K562 (cell line): ENCODE measurements at regions not wholly inside any gene's neighbourhood (a gene's known extent, or its start where the extent isn't known, plus 50 kb on each side); places are given as distances from the start of the nearest gene placed in this dataset.

Experiments
- MXI1 ChIP-seq: IDR thresholded peaks from 2 replicates; pipeline ENCODE4 v1.6.1; 2011; ENCODE audit warnings: low read depth, mild to moderate bottlenecking, improper control_type of control experiment, low read length
- PTBP1 ChIP-seq: fragments of 200-400 bp; formaldehyde crosslinking; IDR thresholded peaks from 2 replicates; pipeline ENCODE4 v1.6.1; 2017; ENCODE audit warnings: low read depth, low read length
- TF ChIP-seq, protein P1 (sequence below), 2 experiments: fragments of 450-650 bp in 1 of 2; IDR thresholded peaks; 2 replicates each; pipeline ENCODE4 v1.6.1; 2011 to 2017; ENCODE audit warnings: low read depth in 2 of 2, antibody characterized with exemption in 1 of 2, borderline replicate concordance in 1 of 2, low read length in 1 of 2, mild to moderate bottlenecking in 1 of 2, mixed read lengths in 1 of 2; ENCODE audit not compliant: control insufficient read depth in 1 of 2
- TF ChIP-seq, protein P2 (sequence below), 2 experiments: fragments of 450-650 bp in 1 of 2; sonication (generic) in 1 of 2; formaldehyde crosslinking in 1 of 2; IDR thresholded peaks in 1 of 2; conservative IDR thresholded peaks in 1 of 2; 2 replicates each; pipeline versions ENCODE4 v1.6.1 to v1.8.1; 2016 to 2023; ENCODE audit warnings: mild to moderate bottlenecking in 2 of 2, moderate library complexity in 2 of 2, inconsistent platforms in 1 of 2, missing genetic modification reagents in 1 of 2
- TF ChIP-seq, protein P3 (sequence below): fragments of 450-650 bp; IDR thresholded peaks from 2 replicates; pipeline ENCODE4 v1.6.1; 2016; ENCODE audit warnings: low read depth
- TF ChIP-seq, protein P4 (sequence below): sonication (generic); formaldehyde crosslinking; IDR thresholded peaks from 2 replicates; pipeline ENCODE4 v1.9.0; 2022; ENCODE audit warnings: mild to moderate bottlenecking, missing genetic modification reagents
- TF ChIP-seq, protein P5 (sequence below): fragments of 250-450 bp; sonication (Bioruptor Pico); IDR thresholded peaks from 2 replicates; pipeline ENCODE4 v1.4.0; 2020

DNA sequence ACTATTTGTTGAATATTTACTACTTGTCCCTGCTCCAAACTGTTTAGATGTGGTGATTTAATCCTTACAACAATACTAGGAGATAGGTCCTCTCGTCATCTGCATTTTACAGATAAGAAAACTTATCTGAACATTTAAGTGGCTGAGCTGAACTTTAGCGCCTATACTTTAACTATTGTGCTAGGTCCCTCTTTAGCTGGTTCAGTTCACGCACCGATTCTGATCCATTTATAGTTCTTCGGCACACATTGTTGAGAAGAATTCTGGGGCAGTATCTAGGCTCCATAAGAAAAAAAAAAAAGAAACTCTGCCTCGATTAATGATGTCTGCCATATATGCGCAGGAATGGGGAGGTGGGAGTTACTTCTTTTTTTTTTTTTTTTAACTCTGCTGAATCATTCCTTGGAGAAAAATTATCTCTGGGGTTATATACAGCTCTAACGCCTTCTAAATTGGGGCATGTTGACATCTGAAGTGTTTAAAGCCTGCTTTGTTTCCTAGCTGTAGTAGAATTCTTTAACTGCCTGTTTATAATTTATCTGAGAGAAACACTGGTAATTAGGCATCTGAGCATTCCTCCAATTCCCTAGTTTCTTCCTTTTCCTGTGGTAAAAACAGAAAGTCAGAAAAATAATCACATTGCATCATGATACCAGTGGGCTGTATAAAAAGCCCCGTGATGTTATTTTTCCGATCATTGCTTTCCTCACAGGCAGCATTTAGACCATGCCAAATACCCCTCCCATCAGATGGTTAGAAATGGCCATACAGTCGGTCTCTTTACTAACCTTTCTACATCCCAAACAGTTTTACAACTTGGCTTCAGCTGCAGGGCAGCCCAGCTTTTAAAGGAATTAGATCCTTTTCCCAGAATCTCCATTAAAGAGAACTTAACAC is 98.5 kb upstream of the KDM7A start (continued):
- TF ChIP-seq, protein P1, sequence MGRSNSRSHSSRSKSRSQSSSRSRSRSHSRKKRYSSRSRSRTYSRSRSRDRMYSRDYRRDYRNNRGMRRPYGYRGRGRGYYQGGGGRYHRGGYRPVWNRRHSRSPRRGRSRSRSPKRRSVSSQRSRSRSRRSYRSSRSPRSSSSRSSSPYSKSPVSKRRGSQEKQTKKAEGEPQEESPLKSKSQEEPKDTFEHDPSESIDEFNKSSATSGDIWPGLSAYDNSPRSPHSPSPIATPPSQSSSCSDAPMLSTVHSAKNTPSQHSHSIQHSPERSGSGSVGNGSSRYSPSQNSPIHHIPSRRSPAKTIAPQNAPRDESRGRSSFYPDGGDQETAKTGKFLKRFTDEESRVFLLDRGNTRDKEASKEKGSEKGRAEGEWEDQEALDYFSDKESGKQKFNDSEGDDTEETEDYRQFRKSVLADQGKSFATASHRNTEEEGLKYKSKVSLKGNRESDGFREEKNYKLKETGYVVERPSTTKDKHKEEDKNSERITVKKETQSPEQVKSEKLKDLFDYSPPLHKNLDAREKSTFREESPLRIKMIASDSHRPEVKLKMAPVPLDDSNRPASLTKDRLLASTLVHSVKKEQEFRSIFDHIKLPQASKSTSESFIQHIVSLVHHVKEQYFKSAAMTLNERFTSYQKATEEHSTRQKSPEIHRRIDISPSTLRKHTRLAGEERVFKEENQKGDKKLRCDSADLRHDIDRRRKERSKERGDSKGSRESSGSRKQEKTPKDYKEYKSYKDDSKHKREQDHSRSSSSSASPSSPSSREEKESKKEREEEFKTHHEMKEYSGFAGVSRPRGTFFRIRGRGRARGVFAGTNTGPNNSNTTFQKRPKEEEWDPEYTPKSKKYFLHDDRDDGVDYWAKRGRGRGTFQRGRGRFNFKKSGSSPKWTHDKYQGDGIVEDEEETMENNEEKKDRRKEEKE (IDR thresholded peaks at IDR 0.05; ENCODE audit: borderline replicate concordance in 1 of 2, control insufficient read depth in 1 of 2, low read depth in 2 of 2, low read length in 1 of 2) = no peak
- TF ChIP-seq, protein P2, sequence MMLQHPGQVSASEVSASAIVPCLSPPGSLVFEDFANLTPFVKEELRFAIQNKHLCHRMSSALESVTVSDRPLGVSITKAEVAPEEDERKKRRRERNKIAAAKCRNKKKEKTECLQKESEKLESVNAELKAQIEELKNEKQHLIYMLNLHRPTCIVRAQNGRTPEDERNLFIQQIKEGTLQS (IDR thresholded peaks at IDR 0.05) = peak; percentile 76
- TF ChIP-seq, protein P2 (CRISPR knock-in tag; conservative IDR thresholded peaks at IDR 0.05) = no peak
- TF ChIP-seq, protein P3, sequence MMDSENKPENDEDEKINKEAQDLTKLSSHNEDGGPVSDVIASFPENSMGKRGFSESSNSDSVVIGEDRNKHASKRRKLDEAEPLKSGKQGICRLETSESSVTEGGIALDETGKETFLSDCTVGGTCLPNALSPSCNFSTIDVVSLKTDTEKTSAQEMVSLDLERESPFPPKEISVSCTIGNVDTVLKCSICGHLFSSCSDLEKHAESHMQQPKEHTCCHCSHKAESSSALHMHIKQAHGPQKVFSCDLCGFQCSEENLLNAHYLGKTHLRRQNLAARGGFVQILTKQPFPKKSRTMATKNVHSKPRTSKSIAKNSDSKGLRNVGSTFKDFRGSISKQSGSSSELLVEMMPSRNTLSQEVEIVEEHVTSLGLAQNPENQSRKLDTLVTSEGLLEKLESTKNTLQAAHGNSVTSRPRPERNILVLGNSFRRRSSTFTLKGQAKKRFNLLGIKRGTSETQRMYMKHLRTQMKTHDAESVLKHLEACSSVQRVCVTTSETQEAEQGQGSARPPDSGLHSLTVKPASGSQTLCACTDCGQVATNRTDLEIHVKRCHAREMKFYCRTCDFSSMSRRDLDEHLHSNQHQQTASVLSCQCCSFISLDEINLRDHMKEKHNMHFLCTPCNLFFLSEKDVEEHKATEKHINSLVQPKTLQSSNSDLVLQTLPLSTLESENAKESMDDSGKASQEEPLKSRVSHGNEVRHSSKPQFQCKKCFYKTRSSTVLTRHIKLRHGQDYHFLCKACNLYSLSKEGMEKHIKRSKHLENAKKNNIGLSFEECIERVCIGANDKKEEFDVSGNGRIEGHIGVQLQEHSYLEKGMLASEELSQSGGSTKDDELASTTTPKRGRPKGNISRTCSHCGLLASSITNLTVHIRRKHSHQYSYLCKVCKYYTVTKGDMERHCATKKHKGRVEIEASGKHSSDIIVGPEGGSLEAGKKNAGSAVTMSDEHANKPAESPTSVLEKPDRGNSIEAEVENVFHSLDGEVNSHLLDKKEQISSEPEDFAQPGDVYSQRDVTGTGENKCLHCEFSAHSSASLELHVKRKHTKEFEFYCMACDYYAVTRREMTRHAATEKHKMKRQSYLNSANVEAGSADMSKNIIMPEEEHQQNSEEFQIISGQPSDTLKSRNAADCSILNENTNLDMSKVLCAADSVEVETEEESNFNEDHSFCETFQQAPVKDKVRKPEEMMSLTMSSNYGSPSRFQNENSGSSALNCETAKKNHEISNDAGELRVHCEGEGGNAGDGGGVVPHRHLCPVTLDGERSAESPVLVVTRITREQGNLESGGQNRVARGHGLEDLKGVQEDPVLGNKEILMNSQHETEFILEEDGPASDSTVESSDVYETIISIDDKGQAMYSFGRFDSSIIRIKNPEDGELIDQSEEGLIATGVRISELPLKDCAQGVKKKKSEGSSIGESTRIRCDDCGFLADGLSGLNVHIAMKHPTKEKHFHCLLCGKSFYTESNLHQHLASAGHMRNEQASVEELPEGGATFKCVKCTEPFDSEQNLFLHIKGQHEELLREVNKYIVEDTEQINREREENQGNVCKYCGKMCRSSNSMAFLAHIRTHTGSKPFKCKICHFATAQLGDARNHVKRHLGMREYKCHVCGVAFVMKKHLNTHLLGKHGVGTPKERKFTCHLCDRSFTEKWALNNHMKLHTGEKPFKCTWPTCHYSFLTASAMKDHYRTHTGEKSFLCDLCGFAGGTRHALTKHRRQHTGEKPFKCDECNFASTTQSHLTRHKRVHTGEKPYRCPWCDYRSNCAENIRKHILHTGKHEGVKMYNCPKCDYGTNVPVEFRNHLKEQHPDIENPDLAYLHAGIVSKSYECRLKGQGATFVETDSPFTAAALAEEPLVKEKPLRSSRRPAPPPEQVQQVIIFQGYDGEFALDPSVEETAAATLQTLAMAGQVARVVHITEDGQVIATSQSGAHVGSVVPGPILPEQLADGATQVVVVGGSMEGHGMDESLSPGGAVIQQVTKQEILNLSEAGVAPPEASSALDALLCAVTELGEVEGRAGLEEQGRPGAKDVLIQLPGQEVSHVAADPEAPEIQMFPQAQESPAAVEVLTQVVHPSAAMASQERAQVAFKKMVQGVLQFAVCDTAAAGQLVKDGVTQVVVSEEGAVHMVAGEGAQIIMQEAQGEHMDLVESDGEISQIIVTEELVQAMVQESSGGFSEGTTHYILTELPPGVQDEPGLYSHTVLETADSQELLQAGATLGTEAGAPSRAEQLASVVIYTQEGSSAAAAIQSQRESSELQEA = no peak
- TF ChIP-seq PTBP1 = no peak
- TF ChIP-seq, protein P4, sequence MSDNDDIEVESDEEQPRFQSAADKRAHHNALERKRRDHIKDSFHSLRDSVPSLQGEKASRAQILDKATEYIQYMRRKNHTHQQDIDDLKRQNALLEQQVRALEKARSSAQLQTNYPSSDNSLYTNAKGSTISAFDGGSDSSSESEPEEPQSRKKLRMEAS (CRISPR knock-in tag) = no peak
- TF ChIP-seq, protein P5, sequence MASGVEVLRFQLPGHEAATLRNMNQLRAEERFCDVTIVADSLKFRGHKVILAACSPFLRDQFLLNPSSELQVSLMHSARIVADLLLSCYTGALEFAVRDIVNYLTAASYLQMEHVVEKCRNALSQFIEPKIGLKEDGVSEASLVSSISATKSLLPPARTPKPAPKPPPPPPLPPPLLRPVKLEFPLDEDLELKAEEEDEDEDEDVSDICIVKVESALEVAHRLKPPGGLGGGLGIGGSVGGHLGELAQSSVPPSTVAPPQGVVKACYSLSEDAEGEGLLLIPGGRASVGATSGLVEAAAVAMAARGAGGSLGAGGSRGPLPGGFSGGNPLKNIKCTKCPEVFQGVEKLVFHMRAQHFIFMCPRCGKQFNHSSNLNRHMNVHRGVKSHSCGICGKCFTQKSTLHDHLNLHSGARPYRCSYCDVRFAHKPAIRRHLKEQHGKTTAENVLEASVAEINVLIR (CRISPR knock-in tag) = no peak
- no peak; the same call in 1 of the 2 replicates for TF ChIP-seq MXI1
